Kidney glomerular epithelial cell (primary cell): ENCODE measurements at regions not wholly inside any gene's neighbourhood (a gene's known extent, or its start where the extent isn't known, plus 50 kb on each side); places are given as distances from the start of the nearest gene placed in this dataset.

Experiments used
- DNase-seq: peaks from one replicate; lab custom pipeline; 2025; lab: John Stamatoyannopoulos, UW

DNA sequence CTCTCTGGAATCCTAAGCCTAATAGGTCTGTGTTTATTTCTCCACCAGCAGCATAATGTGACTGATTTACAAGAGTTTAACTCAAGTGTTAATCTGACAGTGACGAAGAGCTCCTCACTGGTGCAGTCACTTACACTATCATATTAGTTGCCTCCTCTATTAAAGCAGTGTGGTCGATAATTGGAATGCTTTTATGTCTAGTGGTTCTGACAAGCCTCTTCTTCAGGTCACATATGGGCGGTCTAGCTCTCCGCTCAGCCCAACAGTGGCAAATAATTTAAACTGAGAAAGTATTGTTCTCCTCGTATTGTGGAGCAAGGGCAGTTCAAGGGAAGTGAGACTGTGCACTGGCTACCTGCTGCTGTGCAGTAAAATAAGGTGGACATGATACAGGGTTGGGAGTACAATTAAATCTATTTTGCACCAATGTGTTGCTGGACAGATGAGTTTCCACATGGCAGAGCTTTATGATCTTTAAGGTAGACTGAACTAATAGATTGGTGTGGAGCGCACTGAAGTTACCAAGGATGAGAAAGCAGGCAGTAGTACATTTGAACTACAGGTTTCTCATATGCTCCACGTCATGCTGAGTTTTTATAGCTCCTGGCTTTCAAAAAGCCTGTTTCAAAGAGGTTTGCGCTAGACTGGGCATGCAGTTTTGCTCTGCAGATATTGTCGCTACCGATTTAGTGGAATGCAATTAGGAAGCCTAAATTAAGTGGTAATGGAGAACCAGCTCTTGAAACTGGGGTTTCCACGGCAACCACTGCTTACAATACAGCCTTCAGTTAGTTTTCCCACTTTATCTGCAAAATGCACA lies 151.7 kb upstream of the POU3F3 start:
- no peak for DNase-seq

DNA sequence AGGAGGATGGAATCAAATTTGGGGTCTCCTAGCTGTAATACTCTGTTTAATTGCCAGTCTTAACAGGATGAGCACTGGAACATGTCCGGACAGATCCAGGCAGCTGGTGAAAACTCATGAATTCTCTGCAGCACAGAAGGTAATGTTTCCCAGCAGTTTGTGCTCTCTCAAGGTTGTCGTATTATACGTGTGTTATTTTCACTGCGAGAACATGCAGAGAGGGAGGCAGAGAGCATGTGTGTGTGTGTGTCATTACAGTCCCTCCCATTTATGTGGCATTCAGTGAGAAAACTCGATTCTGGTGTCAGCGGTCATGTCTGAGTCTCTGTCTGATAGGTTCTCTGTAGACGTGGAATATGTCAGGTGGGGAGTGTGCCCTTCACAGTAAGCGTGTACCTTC lies 150.2 kb upstream of the POU3F3 start:
- no peak for DNase-seq

DNA sequence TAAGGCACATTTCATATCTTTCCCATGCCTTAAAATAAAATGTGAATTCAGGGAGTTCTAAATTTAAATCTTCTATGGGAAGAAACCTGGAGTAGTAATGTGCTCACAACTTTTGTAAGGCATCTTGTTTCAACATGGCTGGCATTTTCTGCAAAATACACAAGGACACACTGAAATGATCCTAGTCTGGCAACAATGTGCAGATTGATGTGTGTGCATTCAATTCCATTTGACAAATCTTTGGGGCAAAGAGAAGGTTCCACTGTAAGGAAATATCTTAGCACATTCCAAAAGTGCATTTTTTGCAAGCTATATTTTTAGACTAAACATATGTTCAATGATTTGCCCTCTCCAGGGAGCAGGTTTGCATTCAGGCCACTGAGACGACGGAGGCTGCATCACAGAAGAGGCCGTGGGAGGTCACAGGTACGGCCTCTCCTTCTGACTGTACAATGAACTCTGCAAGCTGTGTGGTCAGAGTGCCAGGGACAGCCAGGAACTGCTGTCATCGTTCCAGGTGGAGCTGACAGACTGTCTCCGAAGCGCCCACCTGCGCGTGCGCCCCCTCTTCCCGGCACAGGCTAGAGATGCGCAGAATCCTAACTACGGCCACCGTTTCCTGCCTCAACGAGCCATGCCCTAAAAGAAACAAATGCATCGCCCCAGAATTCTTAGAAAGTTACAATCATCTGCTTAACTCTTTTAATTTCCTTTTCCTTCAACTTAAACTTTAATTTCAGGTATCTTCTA lies 149.2 kb upstream of the POU3F3 start:
- DNase-seq: no peak

DNA sequence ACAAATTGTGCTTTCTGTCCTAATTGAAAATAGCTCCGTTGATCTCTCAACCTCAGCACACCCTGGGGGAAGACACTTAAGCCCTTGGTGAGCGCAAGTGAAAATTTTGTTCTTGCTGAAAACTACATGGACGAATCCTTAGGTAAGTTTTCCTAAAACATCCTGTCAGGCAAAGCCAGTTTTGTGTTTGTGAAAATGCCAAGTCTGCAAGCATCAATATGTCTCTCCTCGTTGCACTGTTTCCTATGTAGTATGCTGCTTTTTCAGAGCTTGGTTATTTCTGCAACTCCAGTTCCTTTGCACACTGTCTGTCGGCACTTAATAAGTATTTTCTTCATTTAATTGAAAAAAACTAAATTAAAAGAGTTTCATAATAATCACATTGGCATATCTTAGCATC lies 146.9 kb upstream of the POU3F3 start:
- DNase-seq: no peak

DNA sequence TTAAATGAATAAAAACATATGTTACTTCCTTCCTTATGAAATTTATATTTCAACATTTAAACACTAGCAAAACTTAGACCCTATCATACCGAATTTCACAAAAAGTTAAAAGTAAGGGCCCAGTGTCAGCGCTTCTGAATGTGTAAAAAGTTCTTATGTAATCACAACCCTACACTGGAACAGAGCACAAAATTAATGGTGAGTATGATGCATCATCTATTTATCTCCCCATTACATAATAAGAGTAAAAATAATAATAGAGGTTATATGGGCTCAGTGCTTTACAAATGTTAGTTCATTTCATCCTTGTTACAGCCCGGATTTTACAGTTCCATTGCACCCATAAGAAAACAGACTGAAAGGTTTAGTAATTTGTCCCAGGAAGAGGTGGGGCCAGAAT lies 144.9 kb upstream of the POU3F3 start:
- no peak for DNase-seq

DNA sequence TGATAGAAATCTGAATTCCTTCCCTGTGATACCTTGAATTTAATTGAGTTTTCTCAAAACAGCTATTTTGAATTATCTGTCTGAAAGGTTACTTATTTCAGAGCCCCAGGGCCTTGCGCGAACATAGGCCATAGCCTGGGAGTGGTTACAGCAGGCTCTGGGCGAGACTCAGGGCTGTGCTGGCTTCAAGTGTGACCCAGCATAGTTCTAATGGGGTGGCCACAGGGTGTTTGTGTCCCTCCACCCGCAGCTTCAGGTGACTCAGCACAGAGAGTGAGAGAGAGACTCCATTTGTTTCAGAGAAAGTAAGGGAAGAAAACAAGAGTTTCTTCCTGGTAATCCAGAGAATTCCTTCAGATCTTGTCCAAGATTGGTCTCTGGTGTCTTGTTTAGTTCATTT lies 137.9 kb upstream of the POU3F3 start:
- no peak for DNase-seq

DNA sequence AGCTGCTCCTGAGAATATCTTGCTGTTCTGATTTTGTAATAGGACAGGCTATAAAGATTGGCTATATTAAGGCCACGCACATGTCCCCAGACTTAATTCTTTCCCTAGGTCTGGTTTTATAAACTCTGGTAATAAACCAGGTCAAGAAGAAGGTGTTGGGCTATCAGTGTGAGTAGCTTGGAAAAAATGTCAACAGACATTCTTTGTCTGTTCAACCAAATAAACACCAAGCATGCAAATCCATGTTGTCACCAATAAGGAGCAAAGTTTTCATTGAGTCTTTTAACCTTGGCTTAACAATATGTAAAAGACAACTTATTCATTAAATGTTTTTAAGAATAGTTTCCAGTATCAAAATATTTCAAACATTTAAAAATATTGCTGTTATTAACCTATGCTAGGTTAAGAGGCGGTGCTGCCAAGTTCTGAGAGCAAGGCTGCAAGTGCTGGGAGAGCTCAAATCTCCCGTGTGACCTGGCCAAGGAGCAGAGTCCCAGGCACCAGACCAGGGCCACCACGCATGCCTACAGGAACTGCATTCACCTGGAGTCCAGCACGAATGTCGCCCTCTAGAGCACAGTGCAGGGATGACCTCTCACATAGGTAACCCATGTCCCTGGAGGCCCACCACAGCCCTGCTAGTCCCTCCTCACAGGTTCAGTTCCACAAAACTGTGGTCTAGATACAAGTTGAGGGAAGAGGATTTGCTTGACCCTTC lies 120.5 kb upstream of the POU3F3 start:
- no peak for DNase-seq

DNA sequence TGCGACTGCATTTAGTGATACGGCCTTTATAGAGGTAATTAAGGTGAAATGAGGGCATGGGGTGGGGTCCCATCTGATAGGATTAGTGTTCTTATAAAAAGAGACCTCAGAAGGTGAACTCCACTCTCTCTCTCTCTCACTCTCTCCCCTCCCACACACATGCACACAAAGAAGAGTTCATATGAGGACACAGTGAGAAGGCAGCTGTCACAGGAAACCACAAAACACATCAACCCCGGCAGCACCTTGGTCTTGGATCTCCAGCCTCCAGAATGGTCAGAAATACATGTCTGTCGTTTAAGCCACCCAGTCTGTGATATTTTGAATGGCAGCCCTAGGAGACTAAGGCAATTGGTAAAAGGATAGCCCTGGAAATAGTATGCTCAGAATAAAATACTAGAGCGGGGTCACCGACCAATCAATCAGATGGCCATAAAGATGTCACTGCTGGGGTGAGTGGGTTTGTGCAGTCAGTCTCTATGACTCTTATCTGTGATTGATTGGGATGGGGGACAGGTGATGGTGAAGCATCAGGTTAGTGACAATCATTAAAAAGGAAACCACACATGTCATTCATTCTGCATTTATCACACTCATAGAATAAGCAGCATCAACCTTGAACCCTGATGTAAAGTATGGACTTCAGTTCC lies 118.9 kb upstream of the POU3F3 start:
- DNase-seq: no peak

DNA sequence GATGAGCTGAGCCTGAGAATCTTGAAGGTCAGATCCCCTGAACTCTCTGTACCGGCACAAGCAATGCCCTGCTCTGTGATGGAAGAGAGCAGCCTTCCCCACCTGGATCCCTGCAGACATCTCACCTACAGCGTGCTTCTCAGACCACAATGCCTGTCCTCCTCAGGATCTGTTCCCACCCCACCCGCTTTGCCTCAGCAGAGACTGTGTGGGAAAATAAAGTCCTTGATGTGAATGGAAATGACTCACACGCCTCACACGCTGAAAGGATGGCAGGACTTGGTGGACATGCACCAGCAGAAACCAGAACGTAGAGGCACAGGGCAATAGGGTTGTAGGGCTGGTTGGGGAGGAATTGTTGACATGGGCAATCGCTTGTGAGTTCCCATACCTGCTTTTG lies 117.9 kb upstream of the POU3F3 start:
- no peak for DNase-seq

DNA sequence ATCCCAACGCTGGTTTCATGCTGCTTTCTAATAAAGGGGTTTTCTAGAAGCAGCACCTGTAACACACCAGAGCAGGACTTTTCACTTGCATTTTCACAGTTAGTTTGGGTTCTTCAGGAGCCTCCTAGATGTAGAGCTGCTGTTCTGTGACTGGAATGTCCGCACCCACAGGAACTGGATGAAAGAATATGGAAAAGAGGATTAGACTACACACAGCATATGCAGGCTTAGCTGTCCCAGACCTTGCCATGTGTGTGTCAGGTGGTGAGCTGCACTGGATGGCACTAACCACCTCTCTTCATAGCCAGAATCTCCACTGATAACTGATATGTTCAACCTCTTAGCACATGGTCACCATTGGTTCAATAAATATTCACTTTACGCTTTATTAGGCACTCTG lies 112.1 kb upstream of the POU3F3 start:
- DNase-seq: no peak

DNA sequence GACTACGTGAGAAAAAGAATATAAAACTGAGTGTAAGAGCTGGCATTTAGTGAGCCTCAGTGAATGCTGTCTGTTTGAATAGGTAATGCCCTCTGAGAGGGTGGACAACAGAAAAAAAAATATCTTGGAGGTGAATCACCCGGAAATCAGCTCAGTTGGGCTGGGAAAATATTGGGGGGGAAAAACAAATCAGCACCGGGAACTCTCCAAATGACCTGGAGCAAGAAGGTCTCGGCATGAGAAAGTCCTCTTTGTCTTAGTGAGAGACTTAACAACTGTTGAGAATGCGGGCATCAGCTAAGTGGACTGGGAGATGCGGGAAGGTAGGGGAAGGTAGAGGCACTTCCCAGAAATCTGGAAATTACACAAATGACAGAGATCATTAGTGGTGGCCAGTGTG lies 109.4 kb upstream of the POU3F3 start:
- no peak for DNase-seq

DNA sequence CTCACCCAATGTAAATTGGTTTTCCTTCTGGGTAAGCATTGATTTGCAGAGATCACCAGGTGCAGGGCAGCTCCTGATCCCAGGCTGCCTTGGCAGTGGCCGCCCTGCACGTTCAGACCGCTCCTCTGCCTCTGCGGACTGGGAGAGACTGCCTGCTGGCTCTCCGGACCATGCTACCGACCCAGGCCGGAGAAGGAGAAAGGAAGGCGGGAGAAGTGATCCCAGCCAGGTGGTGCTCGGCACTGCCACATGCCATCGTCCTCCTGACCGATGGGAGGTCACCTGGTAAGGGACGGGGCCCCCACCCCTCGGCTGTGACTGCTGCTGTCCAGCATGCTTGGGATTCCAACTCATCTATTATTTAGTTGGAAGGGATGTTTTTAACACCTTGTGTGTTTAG lies 108.1 kb upstream of the POU3F3 start:
- DNase-seq: no peak

DNA sequence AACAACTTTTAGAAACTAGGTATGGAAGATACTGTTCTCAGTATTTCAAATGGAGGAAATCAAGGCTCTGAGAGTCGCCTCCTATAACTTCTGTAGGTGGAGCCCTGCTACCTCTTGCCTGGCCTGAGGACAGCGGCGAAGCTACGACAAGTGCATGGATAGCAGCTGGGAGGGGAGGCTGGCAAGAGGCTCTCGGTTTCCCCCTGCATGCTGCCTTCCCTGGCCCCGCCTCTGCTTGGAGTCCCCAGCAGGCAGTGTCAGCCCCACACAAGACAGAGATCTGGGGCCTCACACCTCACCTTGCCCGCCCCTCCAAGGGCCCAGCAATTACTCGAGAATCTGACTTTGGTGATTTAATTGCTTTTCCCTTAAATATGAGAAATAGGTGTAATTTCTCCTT lies 107.6 kb upstream of the POU3F3 start:
- DNase-seq: no peak

DNA sequence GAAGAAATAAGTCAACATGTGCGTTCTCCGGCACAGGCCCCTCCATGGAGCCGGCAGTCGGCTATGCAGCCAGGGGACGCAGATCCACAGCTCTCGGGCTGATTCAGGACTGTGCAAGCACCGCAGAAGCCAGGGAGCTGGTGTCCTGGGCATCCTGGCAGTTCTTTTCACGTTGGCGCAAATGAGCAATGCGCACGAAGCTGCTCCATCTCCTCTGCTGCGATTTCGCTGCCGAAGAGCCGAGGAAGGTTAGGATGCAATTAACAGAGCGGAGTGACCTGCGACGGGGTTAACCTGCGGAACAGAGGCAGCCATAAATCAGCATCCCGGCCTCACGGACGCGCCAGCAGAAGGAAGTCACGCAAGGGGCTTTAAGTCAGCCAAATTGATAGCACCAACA lies 107.1 kb upstream of the POU3F3 start:
- DNase-seq: no peak

DNA sequence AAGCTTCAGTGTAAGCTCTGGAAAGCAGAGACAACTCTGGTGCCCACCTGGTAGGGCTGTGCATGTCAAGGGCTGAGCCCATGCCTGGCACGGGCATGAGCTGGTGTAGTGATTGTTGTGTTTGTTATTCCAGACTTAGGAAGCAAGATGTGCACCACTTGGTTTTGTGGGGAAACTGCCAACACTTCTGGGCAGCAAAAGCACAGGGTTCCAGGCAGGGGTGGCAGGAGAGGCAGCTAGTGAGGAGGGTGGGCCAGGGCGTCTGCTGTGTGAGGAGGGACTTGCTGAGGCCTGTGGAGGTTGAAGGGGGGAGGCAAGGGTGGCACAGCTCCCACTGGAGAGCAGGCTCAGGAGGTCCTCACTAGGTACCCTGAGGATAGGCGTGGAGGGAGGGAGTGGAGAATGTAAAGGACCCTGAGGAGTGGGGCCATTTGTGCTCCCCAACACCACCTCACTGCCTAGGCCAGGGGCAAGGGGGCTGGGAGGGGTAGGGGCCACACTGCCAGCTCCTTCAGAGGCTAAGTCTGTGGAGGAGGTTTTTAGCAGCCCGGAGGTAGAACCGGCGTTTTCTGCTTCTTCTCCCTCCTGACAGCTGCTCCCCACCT lies 104.0 kb upstream of the POU3F3 start:
- DNase-seq: no peak

DNA sequence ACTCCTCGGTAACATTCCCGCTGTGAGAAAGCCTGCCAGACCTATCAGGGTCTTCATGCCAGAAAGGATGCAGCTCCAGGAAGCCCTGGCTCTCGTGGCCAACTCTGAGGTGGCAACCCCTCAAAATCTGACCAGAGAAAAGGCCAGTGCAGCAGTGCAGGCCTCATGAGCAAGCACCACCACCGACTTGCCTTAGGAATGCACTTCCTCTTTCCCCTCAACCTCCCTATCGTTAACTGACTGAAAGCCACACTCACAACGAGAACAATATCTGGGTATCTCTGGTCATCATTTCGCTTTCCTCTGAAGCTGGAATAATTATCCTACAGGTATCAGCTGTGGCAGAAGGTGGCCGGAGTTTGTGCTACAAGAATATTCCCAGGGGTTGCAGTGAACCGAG lies 101.4 kb upstream of the POU3F3 start:
- DNase-seq: no peak

DNA sequence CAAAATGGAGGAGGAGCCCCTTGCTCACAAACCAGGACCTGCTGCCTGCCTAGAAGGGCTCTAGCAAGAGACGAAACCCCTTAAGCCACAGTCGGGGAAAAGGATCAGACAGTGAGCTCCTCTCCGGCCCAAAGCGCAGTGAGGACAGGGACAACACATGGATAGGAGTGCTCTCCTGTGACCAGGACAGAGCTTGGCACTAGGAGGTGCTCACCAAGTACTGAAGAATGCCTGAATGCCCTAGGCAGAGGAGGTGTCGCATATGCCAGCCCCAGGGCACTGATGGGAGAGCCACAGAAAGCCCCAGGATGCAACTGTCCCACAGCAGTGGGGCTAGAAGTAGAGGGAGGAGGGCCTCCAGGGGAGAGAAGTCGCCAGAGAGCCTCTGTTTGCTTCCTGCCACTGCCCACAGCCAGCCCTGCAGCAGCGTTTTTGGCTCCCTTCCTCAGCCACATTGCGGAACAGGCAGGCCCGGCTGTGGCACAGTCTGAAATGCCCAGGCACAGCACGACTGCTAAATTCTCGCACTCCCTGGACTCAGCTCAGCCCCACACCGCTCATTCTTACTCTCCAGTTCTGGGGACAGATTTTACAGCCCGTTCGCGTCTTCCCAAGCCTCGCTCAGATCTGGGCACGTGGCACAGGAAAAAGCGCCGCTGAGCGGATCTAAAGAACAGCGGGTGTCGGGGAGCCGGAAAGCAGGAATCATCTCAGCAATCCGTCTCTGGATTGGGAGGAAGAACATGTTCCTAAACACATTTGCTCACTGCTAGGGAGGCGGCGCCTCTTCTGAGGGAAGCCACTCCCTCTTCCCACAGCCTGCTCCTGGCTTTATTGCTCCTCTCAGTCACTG lies 98.7 kb upstream of the POU3F3 start:
- DNase-seq: no peak

DNA sequence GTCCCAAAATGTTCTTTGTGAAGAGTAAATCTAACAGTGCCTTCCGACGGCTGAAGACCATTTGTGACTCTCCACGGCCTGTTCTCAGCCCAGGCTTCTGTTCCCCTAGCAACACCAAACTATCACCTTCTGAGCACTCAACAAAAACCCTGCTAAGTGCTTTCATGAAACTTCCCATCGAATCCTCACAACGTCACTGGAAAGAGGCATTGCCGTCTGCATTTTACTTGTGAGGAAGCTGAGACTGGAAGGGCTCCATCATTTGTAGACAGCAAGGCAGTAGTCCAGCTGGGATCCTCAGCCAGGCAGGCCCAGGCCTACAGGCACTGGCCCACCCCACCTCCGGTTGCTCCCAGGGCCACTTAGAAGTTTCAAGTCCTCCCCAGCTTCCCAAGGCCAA lies 97.8 kb upstream of the POU3F3 start:
- no peak for DNase-seq

DNA sequence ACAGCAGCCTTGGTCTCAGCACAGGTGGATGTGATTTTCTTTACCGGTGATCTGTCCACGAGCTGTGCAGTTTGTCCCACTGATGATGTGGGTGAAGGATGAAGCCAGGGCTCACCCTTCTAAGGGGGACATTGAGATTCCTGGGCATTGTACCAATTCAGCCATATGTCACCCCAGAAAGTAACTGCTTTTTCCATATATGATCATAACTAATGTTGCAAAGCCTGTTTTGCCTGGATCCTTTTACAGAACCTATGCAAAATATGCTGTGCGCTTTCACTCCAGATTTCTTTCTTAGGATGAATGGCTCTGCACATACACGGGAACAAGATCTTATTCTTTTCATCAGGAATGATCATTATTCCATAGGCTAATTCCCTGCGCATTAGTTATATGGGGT lies 96.9 kb upstream of the POU3F3 start:
- no peak for DNase-seq

DNA sequence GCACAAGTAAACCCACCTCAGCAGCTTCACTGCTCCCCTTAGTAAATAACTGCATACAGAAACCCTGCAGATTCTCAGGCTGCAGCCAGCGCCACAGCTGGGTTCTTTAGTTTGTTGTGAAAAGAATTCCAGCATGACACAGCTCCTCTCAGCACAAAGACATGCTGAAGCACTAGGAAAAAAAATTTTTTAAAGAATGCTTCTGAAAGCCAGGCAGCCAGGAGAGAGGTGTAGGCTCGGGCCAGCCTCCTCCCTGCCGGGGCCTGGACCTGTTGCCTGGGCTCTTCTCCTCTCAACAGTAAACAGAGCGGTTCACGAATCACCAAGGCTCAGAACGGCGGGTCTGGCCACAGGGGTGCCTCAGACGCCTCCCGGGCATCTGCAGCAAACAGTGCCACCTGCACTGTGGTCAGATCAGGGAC lies 95.7 kb upstream of the POU3F3 start:
- DNase-seq: no peak

DNA sequence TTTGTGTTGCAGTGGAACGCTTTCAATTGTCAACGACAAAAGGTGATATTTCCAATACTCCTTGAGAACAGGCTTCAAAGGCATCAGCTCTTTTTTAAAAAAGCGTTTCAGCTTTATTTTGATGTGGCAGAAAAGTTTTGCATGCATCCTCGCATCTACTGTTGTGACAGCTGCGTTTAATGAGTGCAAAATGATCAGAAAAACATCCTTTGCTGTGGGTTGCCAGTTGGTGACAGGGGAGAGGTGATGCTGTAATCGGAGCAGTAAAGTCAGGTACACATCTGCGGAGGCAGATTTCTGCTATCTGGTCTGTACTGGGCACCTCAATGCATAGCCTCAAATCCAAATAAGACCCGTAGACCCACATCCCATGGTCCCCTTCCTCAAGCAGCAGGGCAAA lies 91.9 kb upstream of the POU3F3 start:
- no peak for DNase-seq
